OCI-LY1 (cell line): ENCODE measurements at regions not wholly inside any gene's neighbourhood (a gene's known extent, or its start where the extent isn't known, plus 50 kb on each side); places are given as distances from the start of the nearest gene placed in this dataset.

ENCODE experiments used
- H2AFZ ChIP-seq: fragments of 200-600 bp; sonication (generic), shearing (Covaris generic); 2 replicates; pipeline ENCODE4 v1.6.0; 2014; ENCODE audit warnings: antibody characterized with exemption, mild to moderate bottlenecking, low read length
- H3F3A ChIP-seq: fragments of 200-600 bp; sonication (generic), shearing (Covaris generic); 2 replicates; pipeline ENCODE4 v1.6.0; 2014; ENCODE audit warnings: mild to moderate bottlenecking, antibody characterized with exemption, low read length, moderate library complexity; ENCODE audit not compliant: insufficient read depth
- H3K27ac ChIP-seq: fragments of 200-600 bp; sonication (generic); 2 replicates; pipeline ENCODE4 v1.5.1; 2014; ENCODE audit warnings: low read length, mixed run types, mild to moderate bottlenecking, low read depth; ENCODE audit not compliant: poor library complexity, severe bottlenecking
- H3K27me3 ChIP-seq: fragments of 200-600 bp; sonication (generic); 2 replicates; pipeline ENCODE4 v1.6.0; 2014; ENCODE audit warnings: antibody characterized with exemption, mild to moderate bottlenecking, low read length, moderate library complexity; ENCODE audit not compliant: insufficient read depth
- H3K36me3 ChIP-seq: fragments of 200-600 bp; sonication (generic); 2 replicates; pipeline ENCODE4 v1.6.1; 2014; ENCODE audit warnings: mild to moderate bottlenecking, antibody characterized with exemption, low read length, moderate library complexity, mixed read lengths; ENCODE audit not compliant: insufficient read depth
- H3K4me1 ChIP-seq: fragments of 200-600 bp; sonication (generic); 2 replicates; pipeline ENCODE4 v1.5.1; 2014; ENCODE audit warnings: mild to moderate bottlenecking, low read length, moderate library complexity; ENCODE audit not compliant: insufficient read depth, severe bottlenecking
- H3K4me2 ChIP-seq: fragments of 200-600 bp; sonication (generic), shearing (Covaris generic); 2 replicates; pipeline ENCODE4 v1.6.1; 2014; ENCODE audit warnings: low read length
- H3K4me3 ChIP-seq: fragments of 200-600 bp; sonication (generic); 2 replicates; pipeline ENCODE4 v1.5.1; 2014; ENCODE audit warnings: low read length, low read depth, mild to moderate bottlenecking, mixed read lengths; ENCODE audit not compliant: poor library complexity, severe bottlenecking
- H3K79me2 ChIP-seq: fragments of 200-600 bp; shearing (Covaris generic); 2 replicates; pipeline ENCODE4 v1.6.1; 2016; ENCODE audit warnings: mixed run types, low read length, mixed read lengths; ENCODE audit not compliant: insufficient read depth
- H3K9ac ChIP-seq: fragments of 200-600 bp; sonication (generic), shearing (Covaris generic); 2 replicates; pipeline ENCODE4 v1.6.1; 2014; ENCODE audit warnings: mild to moderate bottlenecking, low read length, mixed read lengths
- H3K9me2 ChIP-seq: fragments of 200-600 bp; sonication (generic), shearing (Covaris generic); 2 replicates; pipeline ENCODE4 v1.6.1; 2014; ENCODE audit warnings: low read depth, mild to moderate bottlenecking, low read length, mixed read lengths
- H3K9me3 ChIP-seq: fragments of 200-600 bp; shearing (Covaris generic); 2 replicates; pipeline ENCODE4 v1.6.1; 2014; ENCODE audit warnings: low read length, mixed read lengths
- H4K20me1 ChIP-seq: fragments of 200-600 bp; sonication (generic), shearing (Covaris generic); 2 replicates; pipeline ENCODE4 v1.6.0; 2016; ENCODE audit warnings: mild to moderate bottlenecking, low read length; ENCODE audit not compliant: insufficient read depth
- EZH2 ChIP-seq: fragments of 200-600 bp; sonication (generic), shearing (Covaris generic); IDR thresholded peaks from 2 replicates; pipeline ENCODE4 v1.8.0; 2017; ENCODE audit warnings: borderline replicate concordance, mixed run types, mild to moderate bottlenecking, antibody characterized with exemption, low read length, moderate library complexity, mixed read lengths
- TF ChIP-seq, protein P1 (sequence below): fragments of 200-600 bp; sonication (generic), shearing (Covaris generic); IDR thresholded peaks from 2 replicates; pipeline ENCODE4 v1.5.1; 2017; ENCODE audit warnings: mild to moderate bottlenecking, antibody characterized with exemption, low read length, moderate library complexity, mixed read lengths

- no peak overlapping the region for H2AFZ ChIP-seq
- H3K27me3 ChIP-seq = no peaks in the 10 kb centered on the region
- no peaks in the 10 kb centered on the region for H3K4me1 ChIP-seq
- TF ChIP-seq EZH2 = no peak
- TF ChIP-seq, protein P1, sequence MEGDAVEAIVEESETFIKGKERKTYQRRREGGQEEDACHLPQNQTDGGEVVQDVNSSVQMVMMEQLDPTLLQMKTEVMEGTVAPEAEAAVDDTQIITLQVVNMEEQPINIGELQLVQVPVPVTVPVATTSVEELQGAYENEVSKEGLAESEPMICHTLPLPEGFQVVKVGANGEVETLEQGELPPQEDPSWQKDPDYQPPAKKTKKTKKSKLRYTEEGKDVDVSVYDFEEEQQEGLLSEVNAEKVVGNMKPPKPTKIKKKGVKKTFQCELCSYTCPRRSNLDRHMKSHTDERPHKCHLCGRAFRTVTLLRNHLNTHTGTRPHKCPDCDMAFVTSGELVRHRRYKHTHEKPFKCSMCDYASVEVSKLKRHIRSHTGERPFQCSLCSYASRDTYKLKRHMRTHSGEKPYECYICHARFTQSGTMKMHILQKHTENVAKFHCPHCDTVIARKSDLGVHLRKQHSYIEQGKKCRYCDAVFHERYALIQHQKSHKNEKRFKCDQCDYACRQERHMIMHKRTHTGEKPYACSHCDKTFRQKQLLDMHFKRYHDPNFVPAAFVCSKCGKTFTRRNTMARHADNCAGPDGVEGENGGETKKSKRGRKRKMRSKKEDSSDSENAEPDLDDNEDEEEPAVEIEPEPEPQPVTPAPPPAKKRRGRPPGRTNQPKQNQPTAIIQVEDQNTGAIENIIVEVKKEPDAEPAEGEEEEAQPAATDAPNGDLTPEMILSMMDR = no peak
- H4K20me1 ChIP-seq = no peaks in the 10 kb centered on the region
- no peaks in the 10 kb centered on the region for H3F3A ChIP-seq
- no peaks in the 10 kb centered on the region for H3K9me3 ChIP-seq
- H3K79me2 ChIP-seq = no peaks in the 10 kb centered on the region
- H3K4me2 ChIP-seq = no peak overlapping the region
- no peaks in the 10 kb centered on the region for H3K36me3 ChIP-seq
- H3K9me2 ChIP-seq = no peaks in the 10 kb centered on the region
- H3K9ac ChIP-seq = no peak overlapping the region
- no peak overlapping the region for H3K27ac ChIP-seq
- H3K4me3 ChIP-seq = no peak overlapping the region
Measured at GRCh38 chr5:160957312-160957861, 105.4 kb upstream of the ATP10B start.

DNA sequence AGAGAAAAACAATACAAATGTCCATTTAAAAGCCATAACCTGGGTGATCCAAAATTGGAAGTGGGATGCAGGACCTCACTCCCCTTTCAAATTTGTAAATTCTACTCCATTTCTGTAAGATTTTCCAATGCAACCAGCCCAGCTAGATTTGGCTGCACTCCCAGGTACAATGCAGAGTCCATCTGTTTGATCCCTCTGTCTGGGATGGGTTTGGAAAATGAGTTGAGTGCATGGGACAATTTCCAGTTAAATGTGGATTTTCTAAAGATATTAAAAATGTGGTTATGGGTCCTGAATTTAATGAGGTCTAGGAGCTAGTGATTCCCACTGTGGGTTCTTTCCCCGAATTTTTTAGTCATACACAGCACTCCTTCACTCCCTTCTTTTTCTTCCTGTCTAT lies 104.0 kb upstream of the ATP10B start:
- Histone ChIP-seq H3K9me2 (no peaks in the 10 kb centered on the region), H3K27ac (no peak overlapping the region), H3K4me2 (no peak overlapping the region), H3K4me3 (no peak overlapping the region), H4K20me1 (no peaks in the 10 kb centered on the region), H3K9me3 (no peaks in the 10 kb centered on the region), H3K27me3 (no peaks in the 10 kb centered on the region), H2AFZ (no peak overlapping the region), H3K9ac (no peak overlapping the region), H3K36me3 (no peaks in the 10 kb centered on the region), H3K79me2 (no peaks in the 10 kb centered on the region), H3K4me1 (no peaks in the 10 kb centered on the region), H3F3A (no peaks in the 10 kb centered on the region)
- TF ChIP-seq EZH2 = no peak
- TF ChIP-seq, protein P1 = no peak

- no peak overlapping the region for H3K9ac ChIP-seq
- H4K20me1 ChIP-seq = no peaks in the 10 kb centered on the region
- no peaks in the 10 kb centered on the region for H3K79me2 ChIP-seq
- H3K4me2 ChIP-seq = no peak overlapping the region
- H3K27me3 ChIP-seq = no peaks in the 10 kb centered on the region
- H3K27ac ChIP-seq = no peak overlapping the region
- no peaks in the 10 kb centered on the region for H3K4me1 ChIP-seq
- H3K9me2 ChIP-seq = no peaks in the 10 kb centered on the region
- H3K36me3 ChIP-seq = no peaks in the 10 kb centered on the region
- H3K9me3 ChIP-seq = no peaks in the 10 kb centered on the region
- H2AFZ ChIP-seq = no peak overlapping the region
- no peaks in the 10 kb centered on the region for H3F3A ChIP-seq
- no peak overlapping the region for H3K4me3 ChIP-seq
- TF ChIP-seq, protein P1 = no peak
- no peak for TF ChIP-seq EZH2
Measured at GRCh38 chr5:160950311-160950710, 98.3 kb upstream of the ATP10B start.
